OCI-LY1 (cell line): ENCODE measurements at regions not wholly inside any gene's neighbourhood (a gene's known extent, or its start where the extent isn't known, plus 50 kb on each side); places are given as distances from the start of the nearest gene placed in this dataset.

Experiments used
- CTCF ChIP-seq: fragments of 200-600 bp; sonication (generic), shearing (Covaris generic); IDR thresholded peaks from 2 replicates; pipeline ENCODE4 v1.5.1; 2017; ENCODE audit warnings: mild to moderate bottlenecking, antibody characterized with exemption, low read length, moderate library complexity, mixed read lengths
- EZH2 ChIP-seq: fragments of 200-600 bp; sonication (generic), shearing (Covaris generic); IDR thresholded peaks from 2 replicates; pipeline ENCODE4 v1.8.0; 2017; ENCODE audit warnings: borderline replicate concordance, mixed run types, mild to moderate bottlenecking, antibody characterized with exemption, low read length, moderate library complexity, mixed read lengths

GRCh38 chr14:98444077-98444476, 827.9 kb downstream of the BCL11B start:
- TF ChIP-seq EZH2 (no peak), CTCF (no peak)
